Amygdala (tissue), 56 donors: ENCODE measurements at regions not wholly inside any gene's neighbourhood (a gene's known extent, or its start where the extent isn't known, plus 50 kb on each side); places are given as distances from the start of the nearest gene placed in this dataset.

ENCODE experiments used
- DNase-seq, 56 donors: peaks; one replicate each; lab custom pipeline; 2025; lab: John Stamatoyannopoulos, UW

GRCh38 chrX:88397551-88397950 is 349.5 kb upstream of the CPXCR1 start:
- no peak for DNase-seq

GRCh38 chrX:88416002-88416401 is 331.0 kb upstream of the CPXCR1 start:
- no peak for DNase-seq

- no peak for DNase-seq
These were observed 330.1 kb upstream of the CPXCR1 start for GRCh38 chrX:88416965-88417364.

- DNase-seq = no peak
These were observed 323.0 kb upstream of the CPXCR1 start for GRCh38 chrX:88424071-88424470.

GRCh38 chrX:88424541-88424940 is 322.5 kb upstream of the CPXCR1 start:
- DNase-seq = no peak

GRCh38 chrX:88425739-88426138 is 321.3 kb upstream of the CPXCR1 start:
- DNase-seq = peak in 3 of 56 donors; percentile 0 to 10 (median 1)

- DNase-seq = no peak
These were observed 309.5 kb upstream of the CPXCR1 start for GRCh38 chrX:88437563-88437962.

GRCh38 chrX:88438209-88438608 is 308.8 kb upstream of the CPXCR1 start:
- DNase-seq = no peak

- no peak for DNase-seq
These were observed 307.1 kb upstream of the CPXCR1 start for GRCh38 chrX:88439935-88440334.
